ENCODE measurements at regions not wholly inside any gene's neighbourhood (a gene's known extent, or its start where the extent isn't known, plus 50 kb on each side); places are given as distances from the start of the nearest gene placed in this dataset.

DNA sequence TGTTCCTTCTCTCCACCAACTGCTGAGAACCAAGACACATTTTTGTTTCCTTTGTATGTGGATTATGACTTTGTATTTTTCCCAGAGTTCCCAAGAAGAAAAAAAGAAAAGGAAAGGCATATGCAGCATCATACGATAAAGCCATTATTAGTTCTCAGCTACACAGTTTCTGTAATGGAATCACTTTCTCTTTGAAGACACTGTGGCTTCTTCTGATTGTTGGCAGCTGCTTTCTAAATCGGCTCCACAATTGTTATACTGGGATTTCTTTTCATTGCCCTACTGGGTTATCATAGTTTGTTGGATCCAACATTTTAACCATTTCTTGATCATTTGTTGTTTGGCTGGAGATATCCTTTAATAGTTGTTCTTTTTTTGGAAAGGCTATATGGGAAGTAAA, 89.5 kb upstream of the HIVEP3 start:
- TF ChIP-seq CHD4 (IDR thresholded peaks at IDR 0.05; ENCODE audit: insufficient read depth, insufficient replicate concordance, low read depth, low read length, poor library complexity, severe bottlenecking) (no peak), TAF1 (IDR thresholded peaks at IDR 0.05; ENCODE audit: control insufficient read depth, extremely low read depth, insufficient read depth, low read length, severe bottlenecking) (no peak), KDM4B (IDR thresholded peaks at IDR 0.05; ENCODE audit: borderline replicate concordance in 2 of 2, low read depth in 1 of 2) (no peak), POLR2A (conservative IDR thresholded peaks at IDR 0.05) (no peak), CBX2 (IDR thresholded peaks at IDR 0.05; ENCODE audit: insufficient read depth, low read length, poor library complexity, severe bottlenecking) (no peak), ZBTB7A (IDR thresholded peaks at IDR 0.05; ENCODE audit: borderline replicate concordance, control insufficient read depth, low read depth, low read length) (no peak), BCOR (IDR thresholded peaks at IDR 0.05) (no peak), RAD21 (CRISPR knock-in tag; conservative IDR thresholded peaks at IDR 0.05 in 1 of 2, IDR thresholded peaks at IDR 0.05 in 1 of 2) (no peak)
- TF ChIP-seq, protein P1, sequence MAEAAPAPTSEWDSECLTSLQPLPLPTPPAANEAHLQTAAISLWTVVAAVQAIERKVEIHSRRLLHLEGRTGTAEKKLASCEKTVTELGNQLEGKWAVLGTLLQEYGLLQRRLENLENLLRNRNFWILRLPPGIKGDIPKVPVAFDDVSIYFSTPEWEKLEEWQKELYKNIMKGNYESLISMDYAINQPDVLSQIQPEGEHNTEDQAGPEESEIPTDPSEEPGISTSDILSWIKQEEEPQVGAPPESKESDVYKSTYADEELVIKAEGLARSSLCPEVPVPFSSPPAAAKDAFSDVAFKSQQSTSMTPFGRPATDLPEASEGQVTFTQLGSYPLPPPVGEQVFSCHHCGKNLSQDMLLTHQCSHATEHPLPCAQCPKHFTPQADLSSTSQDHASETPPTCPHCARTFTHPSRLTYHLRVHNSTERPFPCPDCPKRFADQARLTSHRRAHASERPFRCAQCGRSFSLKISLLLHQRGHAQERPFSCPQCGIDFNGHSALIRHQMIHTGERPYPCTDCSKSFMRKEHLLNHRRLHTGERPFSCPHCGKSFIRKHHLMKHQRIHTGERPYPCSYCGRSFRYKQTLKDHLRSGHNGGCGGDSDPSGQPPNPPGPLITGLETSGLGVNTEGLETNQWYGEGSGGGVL (CRISPR knock-in tag; IDR thresholded peaks at IDR 0.05): no peak
- TF ChIP-seq, protein P2, sequence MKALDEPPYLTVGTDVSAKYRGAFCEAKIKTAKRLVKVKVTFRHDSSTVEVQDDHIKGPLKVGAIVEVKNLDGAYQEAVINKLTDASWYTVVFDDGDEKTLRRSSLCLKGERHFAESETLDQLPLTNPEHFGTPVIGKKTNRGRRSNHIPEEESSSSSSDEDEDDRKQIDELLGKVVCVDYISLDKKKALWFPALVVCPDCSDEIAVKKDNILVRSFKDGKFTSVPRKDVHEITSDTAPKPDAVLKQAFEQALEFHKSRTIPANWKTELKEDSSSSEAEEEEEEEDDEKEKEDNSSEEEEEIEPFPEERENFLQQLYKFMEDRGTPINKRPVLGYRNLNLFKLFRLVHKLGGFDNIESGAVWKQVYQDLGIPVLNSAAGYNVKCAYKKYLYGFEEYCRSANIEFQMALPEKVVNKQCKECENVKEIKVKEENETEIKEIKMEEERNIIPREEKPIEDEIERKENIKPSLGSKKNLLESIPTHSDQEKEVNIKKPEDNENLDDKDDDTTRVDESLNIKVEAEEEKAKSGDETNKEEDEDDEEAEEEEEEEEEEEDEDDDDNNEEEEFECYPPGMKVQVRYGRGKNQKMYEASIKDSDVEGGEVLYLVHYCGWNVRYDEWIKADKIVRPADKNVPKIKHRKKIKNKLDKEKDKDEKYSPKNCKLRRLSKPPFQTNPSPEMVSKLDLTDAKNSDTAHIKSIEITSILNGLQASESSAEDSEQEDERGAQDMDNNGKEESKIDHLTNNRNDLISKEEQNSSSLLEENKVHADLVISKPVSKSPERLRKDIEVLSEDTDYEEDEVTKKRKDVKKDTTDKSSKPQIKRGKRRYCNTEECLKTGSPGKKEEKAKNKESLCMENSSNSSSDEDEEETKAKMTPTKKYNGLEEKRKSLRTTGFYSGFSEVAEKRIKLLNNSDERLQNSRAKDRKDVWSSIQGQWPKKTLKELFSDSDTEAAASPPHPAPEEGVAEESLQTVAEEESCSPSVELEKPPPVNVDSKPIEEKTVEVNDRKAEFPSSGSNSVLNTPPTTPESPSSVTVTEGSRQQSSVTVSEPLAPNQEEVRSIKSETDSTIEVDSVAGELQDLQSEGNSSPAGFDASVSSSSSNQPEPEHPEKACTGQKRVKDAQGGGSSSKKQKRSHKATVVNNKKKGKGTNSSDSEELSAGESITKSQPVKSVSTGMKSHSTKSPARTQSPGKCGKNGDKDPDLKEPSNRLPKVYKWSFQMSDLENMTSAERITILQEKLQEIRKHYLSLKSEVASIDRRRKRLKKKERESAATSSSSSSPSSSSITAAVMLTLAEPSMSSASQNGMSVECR (CRISPR knock-in tag; IDR thresholded peaks at IDR 0.05): no peak
- TF ChIP-seq, protein P3, sequence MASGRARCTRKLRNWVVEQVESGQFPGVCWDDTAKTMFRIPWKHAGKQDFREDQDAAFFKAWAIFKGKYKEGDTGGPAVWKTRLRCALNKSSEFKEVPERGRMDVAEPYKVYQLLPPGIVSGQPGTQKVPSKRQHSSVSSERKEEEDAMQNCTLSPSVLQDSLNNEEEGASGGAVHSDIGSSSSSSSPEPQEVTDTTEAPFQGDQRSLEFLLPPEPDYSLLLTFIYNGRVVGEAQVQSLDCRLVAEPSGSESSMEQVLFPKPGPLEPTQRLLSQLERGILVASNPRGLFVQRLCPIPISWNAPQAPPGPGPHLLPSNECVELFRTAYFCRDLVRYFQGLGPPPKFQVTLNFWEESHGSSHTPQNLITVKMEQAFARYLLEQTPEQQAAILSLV (tag; IDR thresholded peaks at IDR 0.05): no peak
